BJ (cell line): ENCODE measurements at regions not wholly inside any gene's neighbourhood (a gene's known extent, or its start where the extent isn't known, plus 50 kb on each side); places are given as distances from the start of the nearest gene placed in this dataset.

Source experiments
- CTCF ChIA-PET: fragments of 350-600 bp; formaldehyde crosslinking; extraction: SDS; loops from one replicate; lab custom pipeline; 2021; ENCODE audit warnings: antibody characterized with exemption, inconsistent platforms; lab: Yijun Ruan, JAX
- POLR2A ChIA-PET: fragments of 300-600 bp; sonication (Branson Sonifier 250); formaldehyde crosslinking; extraction: SDS; loops from one replicate; lab custom pipeline; 2021; ENCODE audit warnings: antibody characterized with exemption; lab: Charles Lee
- DNase-seq: peaks from one replicate; pipeline ENCODE4 v3.0.0-alpha.2; 2011; ENCODE audit warnings: low read depth
- H3K27me3 ChIP-seq: 2 replicates; pipeline ENCODE4 v1.6.0; 2011; ENCODE audit warnings: low read length; ENCODE audit not compliant: control insufficient read depth, insufficient read depth
- H3K36me3 ChIP-seq: 2 replicates; pipeline ENCODE4 v1.5.1; 2011; ENCODE audit warnings: low read length; ENCODE audit not compliant: control insufficient read depth, insufficient read depth
- H3K4me3 ChIP-seq: 2 replicates; pipeline ENCODE4 v1.5.1; 2011; ENCODE audit warnings: low read depth, mild to moderate bottlenecking, control low read depth, low read length
- CTCF ChIP-seq: IDR thresholded peaks from 2 replicates; pipeline ENCODE4 v1.5.1; 2011; ENCODE audit warnings: low read depth, mild to moderate bottlenecking, control low read depth, inconsistent platforms, low read length, moderate library complexity; ENCODE audit not compliant: insufficient read depth

GRCh38 chr10:107371801-107372200 lies 207.3 kb upstream of the SORCS1 start:
- H3K27me3 ChIP-seq, result no peaks in the 10 kb centered on the region
- no peak for DNase-seq
- no peaks in the 10 kb centered on the region for H3K36me3 ChIP-seq
- POLR2A ChIA-PET, result no interaction called here
- TF ChIP-seq CTCF, result no peak
- no peak overlapping the region for H3K4me3 ChIP-seq
- CTCF ChIA-PET, result interaction anchor here (1.2 kb wide), 1 partner anchor 283 kb away, joined by 3 read pairs; no protein-coding TSS in a partner anchor

GRCh38 chr10:107364872-107365271 lies 200.4 kb upstream of the SORCS1 start:
- H3K36me3 ChIP-seq, result no peaks in the 10 kb centered on the region
- H3K4me3 ChIP-seq, result no peak overlapping the region
- CTCF ChIA-PET, result no interaction called here
- POLR2A ChIA-PET, result no interaction called here
- no peak for DNase-seq
- TF ChIP-seq CTCF, result no peak
- H3K27me3 ChIP-seq, result no peaks in the 10 kb centered on the region

- no peak for DNase-seq
- TF ChIP-seq CTCF, result no peak
- no peaks in the 10 kb centered on the region for H3K27me3 ChIP-seq
- no peak overlapping the region for H3K4me3 ChIP-seq
- ChIA-PET POLR2A (no interaction called here), CTCF (no interaction called here)
- no peaks in the 10 kb centered on the region for H3K36me3 ChIP-seq
Measured at GRCh38 chr10:107362306-107362705, 197.8 kb upstream of the SORCS1 start.

- Histone ChIP-seq H3K36me3 (no peaks in the 10 kb centered on the region), H3K4me3 (no peak overlapping the region), H3K27me3 (no peaks in the 10 kb centered on the region)
- DNase-seq, result no peak
- POLR2A ChIA-PET, result no interaction called here
- CTCF ChIA-PET, result no interaction called here
- no peak for TF ChIP-seq CTCF
Measured at GRCh38 chr10:107357033-107357432, 192.5 kb upstream of the SORCS1 start.

- POLR2A ChIA-PET, result no interaction called here
Measured at GRCh38 chr10:107356396-107356795, 191.9 kb upstream of the SORCS1 start.

More at GRCh38 chr10:107356396-107356795, 191.9 kb upstream of the SORCS1 start:
- DNase-seq, result no peak
- H3K27me3 ChIP-seq, result no peaks in the 10 kb centered on the region
- CTCF ChIA-PET, result no interaction called here
- no peak for TF ChIP-seq CTCF
- H3K36me3 ChIP-seq, result no peaks in the 10 kb centered on the region
- no peak overlapping the region for H3K4me3 ChIP-seq
